ENCODE measurements at regions not wholly inside any gene's neighbourhood (a gene's known extent, or its start where the extent isn't known, plus 50 kb on each side); places are given as distances from the start of the nearest gene placed in this dataset.

GRCh38 chr17:74151551-74152315 lies 51.7 kb upstream of the RPL38 start:
- no peak for DNase-seq

- no peak for DNase-seq
These were observed 50.7 kb upstream of the RPL38 start for GRCh38 chr17:74152591-74153455.

GRCh38 chr17:74153456-74153810 lies 50.0 kb upstream of the RPL38 start:
- no peak for DNase-seq

All from activated CD4-positive, alpha-beta T cell treated with anti-CD3 and anti-CD28 coated beads, Interleukin-2, Interleukin-6, amounts not matched to agents 100 ng/mL and 50 ng/mL, durations not matched to agents 16 hours and 8 hours (primary cell).